GM19023 (cell line): ENCODE measurements at regions not wholly inside any gene's neighbourhood (a gene's known extent, or its start where the extent isn't known, plus 50 kb on each side); places are given as distances from the start of the nearest gene placed in this dataset.
"Not testable (repeated sequence)": the region's sequence is repeated elsewhere in the genome, so short reads cannot be mapped to it uniquely, and the experiment has no call there.

ENCODE experiments used
- ATAC-seq: cut with Tn5 transposase; IDR thresholded peaks from one replicate; pipeline ENCODE4 v1.9.1; 2021; ENCODE audit warnings: mild to moderate bottlenecking, moderate library complexity; ENCODE audit not compliant: unreplicated experiment

- ATAC-seq: no peak
These were observed 185.8 kb downstream of the B3GLCT start for GRCh38 chr13:31385540-31385939.

- ATAC-seq: no peak
These were observed 194.7 kb downstream of the B3GLCT start for GRCh38 chr13:31394506-31394905.

GRCh38 chr13:31395090-31395489, 195.3 kb downstream of the B3GLCT start:
- ATAC-seq: no peak

GRCh38 chr13:31399690-31400089, 199.9 kb downstream of the B3GLCT start:
- no peak for ATAC-seq

- ATAC-seq: not testable (repeated sequence)
These were observed 203.9 kb downstream of the B3GLCT start for GRCh38 chr13:31403711-31404110.

- ATAC-seq: no peak
These were observed 209.2 kb downstream of the B3GLCT start for GRCh38 chr13:31408927-31409326.

- ATAC-seq: no peak
These were observed 210.0 kb downstream of the B3GLCT start for GRCh38 chr13:31409678-31410356.

GRCh38 chr13:31413516-31413915, 213.7 kb downstream of the B3GLCT start:
- no peak for ATAC-seq

GRCh38 chr13:31416066-31416465, 216.3 kb downstream of the B3GLCT start:
- ATAC-seq: no peak

GRCh38 chr13:31418186-31418585, 218.4 kb downstream of the B3GLCT start:
- ATAC-seq: no peak

- ATAC-seq: no peak
These were observed 222.0 kb downstream of the B3GLCT start for GRCh38 chr13:31421756-31422155.

- ATAC-seq: peak; percentile 98
These were observed 224.5 kb downstream of the B3GLCT start for GRCh38 chr13:31424130-31424729.

GRCh38 chr13:31426395-31426794, 226.6 kb downstream of the B3GLCT start:
- ATAC-seq: no peak

GRCh38 chr13:31427151-31428100, 227.7 kb downstream of the B3GLCT start:
- no peak for ATAC-seq

- ATAC-seq: no peak
These were observed 232.0 kb downstream of the B3GLCT start for GRCh38 chr13:31431722-31432137.

- no peak for ATAC-seq
These were observed 233.4 kb downstream of the B3GLCT start for GRCh38 chr13:31433207-31433606.

GRCh38 chr13:31433746-31434145, 234.0 kb downstream of the B3GLCT start:
- ATAC-seq: no peak

GRCh38 chr13:31434613-31435012, 234.8 kb downstream of the B3GLCT start:
- ATAC-seq: no peak

- no peak for ATAC-seq
These were observed 235.8 kb downstream of the B3GLCT start for GRCh38 chr13:31435536-31435935.

GRCh38 chr13:31436478-31436877, 236.7 kb downstream of the B3GLCT start:
- no peak for ATAC-seq

- ATAC-seq: no peak
These were observed 238.2 kb downstream of the B3GLCT start for GRCh38 chr13:31437975-31438374.

GRCh38 chr13:31440132-31440531, 240.4 kb downstream of the B3GLCT start:
- no peak for ATAC-seq
